ENCODE measurements at regions not wholly inside any gene's neighbourhood (a gene's known extent, or its start where the extent isn't known, plus 50 kb on each side); places are given as distances from the start of the nearest gene placed in this dataset.

GRCh38 chr3:25960776-25961175 lies 170.9 kb downstream of the OXSM start:
- TF ChIP-seq CTCF (IDR thresholded peaks at IDR 0.05; ENCODE audit: poor library complexity, severe bottlenecking) (no peak), EP300 (conservative IDR thresholded peaks at IDR 0.05; ENCODE audit: poor library complexity, severe bottlenecking) (no peak)

Measured in neural cell (in vitro differentiated cells).